Endothelial cell of umbilical vein (primary cell): ENCODE measurements at regions not wholly inside any gene's neighbourhood (a gene's known extent, or its start where the extent isn't known, plus 50 kb on each side); places are given as distances from the start of the nearest gene placed in this dataset.
"Not testable (repeated sequence)": the region's sequence is repeated elsewhere in the genome, so short reads cannot be mapped to it uniquely, and the experiment has no call there.

Source experiments
- BruUV-seq: library from RNA; stranded (reverse); fragments of 400-500 nt; replicated peaks from 2 replicates; lab custom pipeline; 2021; lab: Mats Ljungman, UMichigan
- CTCF ChIA-PET: fragments of 300-600, 350-600 bp; sonication (Branson Sonifier 250); formaldehyde crosslinking; loops from one replicate; lab custom pipeline; 2021; ENCODE audit warnings: antibody characterized with exemption, inconsistent platforms; lab: Charles Lee
- POLR2A ChIA-PET: fragments of 300-600, 350-600 bp; sonication (Branson Sonifier 250); formaldehyde crosslinking; loops from one replicate; lab custom pipeline; 2021; ENCODE audit warnings: antibody characterized with exemption, inconsistent platforms; lab: Charles Lee
- DNase-seq: peaks from one replicate; pipeline ENCODE4 v3.0.0-alpha.2; 2011; ENCODE audit warnings: low read depth, low spot score
- FAIRE-seq: peaks from 2 replicates; lab custom pipeline; 2011; peaks lifted over from hg19 to GRCh38; lab: Jason Lieb, UNC
- H2AFZ ChIP-seq: 2 replicates; pipeline ENCODE4 v1.6.0; 2012; ENCODE audit warnings: low read depth, low read length, control low read depth, inconsistent platforms
- H3K27ac ChIP-seq: 2 replicates; pipeline ENCODE4 v1.5.1; 2011; ENCODE audit warnings: low read depth, mild to moderate bottlenecking, control low read depth, low read length, moderate library complexity; ENCODE audit not compliant: insufficient read depth
- H3K27me3 ChIP-seq, 2 experiments: 2 replicates each; pipeline versions ENCODE4 v1.6.0 to v1.6.1; 2011; ENCODE audit warnings: low read length in 2 of 2, mixed read lengths in 1 of 2; ENCODE audit not compliant: control insufficient read depth in 2 of 2, insufficient read depth in 2 of 2
- H3K36me3 ChIP-seq, 2 experiments: 2 replicates in 1 of 2; 3 replicates in 1 of 2; pipeline ENCODE4 v1.5.1; 2011; ENCODE audit warnings: low read length in 2 of 2, mild to moderate bottlenecking in 1 of 2, moderate library complexity in 1 of 2; ENCODE audit not compliant: control insufficient read depth in 2 of 2, insufficient read depth in 2 of 2; ENCODE audit errors: extremely low read depth in 1 of 2
- H3K4me1 ChIP-seq: 3 replicates; pipeline ENCODE4 v1.5.1; 2011; ENCODE audit warnings: mild to moderate bottlenecking, low read length; ENCODE audit not compliant: control insufficient read depth, insufficient read depth; ENCODE audit errors: extremely low read depth
- H3K4me2 ChIP-seq: 2 replicates; pipeline ENCODE4 v1.6.1; 2011; ENCODE audit warnings: low read length, control low read depth, mixed read lengths; ENCODE audit not compliant: insufficient read depth
- H3K4me3 ChIP-seq, 3 experiments: fragments of 200-600 bp in 1 of 3; sonication (generic), shearing (Covaris generic) in 1 of 3; replicated peaks in 1 of 3; 2 replicates each; pipeline ENCODE4 v1.5.1; 2011 to 2016; ENCODE audit warnings: control low read depth in 3 of 3, low read length in 3 of 3, mild to moderate bottlenecking in 2 of 3, inconsistent platforms in 1 of 3, low read depth in 1 of 3, moderate library complexity in 1 of 3; ENCODE audit not compliant: insufficient read depth in 1 of 3
- H3K79me2 ChIP-seq: 2 replicates; pipeline ENCODE4 v1.6.0; 2012; ENCODE audit warnings: low read length, inconsistent platforms; ENCODE audit not compliant: control insufficient read depth, insufficient read depth
- H3K9ac ChIP-seq: replicated peaks from 2 replicates; pipeline ENCODE3; 2011; ENCODE audit warnings: low read length, control low read depth; ENCODE audit not compliant: insufficient read depth; ENCODE audit errors: extremely low read depth
- H3K9me1 ChIP-seq: replicated peaks from 3 replicates; pipeline ENCODE4 v1.6.0; 2011; ENCODE audit warnings: mild to moderate bottlenecking, low read length; ENCODE audit not compliant: control insufficient read depth, insufficient read depth; ENCODE audit errors: extremely low read depth
- H3K9me3 ChIP-seq: replicated peaks from 2 replicates; pipeline ENCODE4 v1.5.1; 2012; ENCODE audit warnings: low read length, inconsistent platforms; ENCODE audit not compliant: control insufficient read depth, insufficient read depth
- H4K20me1 ChIP-seq: replicated peaks from 2 replicates; pipeline ENCODE3; 2011; ENCODE audit warnings: mild to moderate bottlenecking, low read length; ENCODE audit not compliant: control insufficient read depth, insufficient read depth; ENCODE audit errors: extremely low read depth
- CTCF ChIP-seq, 2 donors: IDR thresholded peaks; 1 replicate in 1 of 2; 2 replicates in 1 of 2; pipeline ENCODE4 v1.5.1; 2011; ENCODE audit warnings: low read length in 2 of 2, mild to moderate bottlenecking in 2 of 2, moderate library complexity in 2 of 2, control low read depth in 1 of 2, inconsistent platforms in 1 of 2, low read depth in 1 of 2; ENCODE audit not compliant: insufficient read depth in 1 of 2; ENCODE audit errors: extremely low read depth in 1 of 2
- FOS ChIP-seq: IDR thresholded peaks from 2 replicates; pipeline ENCODE4 v1.6.1; 2011; ENCODE audit warnings: mild to moderate bottlenecking, low read length, moderate library complexity, borderline replicate concordance; ENCODE audit not compliant: insufficient read depth
- JUN ChIP-seq: IDR thresholded peaks from 2 replicates; pipeline ENCODE4 v1.6.1; 2011; ENCODE audit warnings: borderline replicate concordance, low read depth; ENCODE audit not compliant: insufficient read length, insufficient read depth
- MAX ChIP-seq: IDR thresholded peaks from 2 replicates; pipeline ENCODE4 v1.6.1; 2011; ENCODE audit not compliant: insufficient read depth, insufficient read length
- POLR2A ChIP-seq: IDR thresholded peaks from 2 replicates; pipeline ENCODE4 v1.6.1; 2012; ENCODE audit warnings: low read depth, mild to moderate bottlenecking, control low read depth, low read length
- dilution Hi-C: fragments of 300-500 bp; cut with MboI; formaldehyde crosslinking; loops from one replicate; pipeline ENCODE4 v1.15.0; 2019; ENCODE audit warnings: low sequenced_read_pairs; ENCODE audit not compliant: extremely low pct_ligation_motif_present
- intact Hi-C: fragments of 100-400 bp; cut with micrococcal nuclease; formaldehyde crosslinking; loops from one replicate; pipeline ENCODE4 v1.10.0; 2022

- H2AFZ ChIP-seq = no peak overlapping the region
- no peak for FAIRE-seq
- H3K9ac ChIP-seq = no peak overlapping the region
- H3K36me3 ChIP-seq = no peaks in the 10 kb centered on the region
- ChIA-PET POLR2A (no interaction called here), CTCF (interaction anchor here (0.8 kb wide), 1 partner anchor 11 kb away, joined by 3 read pairs; no protein-coding TSS in a partner anchor)
- no peaks in the 10 kb centered on the region for H3K79me2 ChIP-seq
- intact Hi-C loops (no loop called here), dilution Hi-C loops (no loop called here)
- H3K9me1 ChIP-seq = no peaks in the 10 kb centered on the region
- no peak for DNase-seq
- H3K4me2 ChIP-seq = no peak overlapping the region
- no peaks in the 10 kb centered on the region for H3K4me1 ChIP-seq
- no TSS peak for BruUV-seq
- no peak overlapping the region for H3K4me3 ChIP-seq
- H4K20me1 ChIP-seq = no peaks in the 10 kb centered on the region
- H3K27me3 ChIP-seq = no peaks in the 10 kb centered on the region
- H3K9me3 ChIP-seq = no peaks in the 10 kb centered on the region
- no peak overlapping the region for H3K27ac ChIP-seq
- TF ChIP-seq MAX (no peak), JUN (no peak), FOS (no peak), CTCF (IDR thresholded peaks at IDR 0.05; ENCODE audit: extremely low read depth in 1 of 2, insufficient read depth in 1 of 2, low read depth in 1 of 2, low read length in 2 of 2) (no peak), POLR2A (no peak)
These were observed 372.7 kb upstream of the BOD1L1 start for GRCh38 chr4:14000091-14000814.

- H3K9ac ChIP-seq, H3K36me3 ChIP-seq, H3K79me2 ChIP-seq, dilution Hi-C loops, H3K27me3 ChIP-seq, H3K4me1 ChIP-seq, DNase-seq, H3K9me1 ChIP-seq, intact Hi-C loops, H3K27ac ChIP-seq, H3K4me3 ChIP-seq, H2AFZ ChIP-seq, H4K20me1 ChIP-seq, POLR2A ChIA-PET, FAIRE-seq, H3K9me3 ChIP-seq, H3K4me2 ChIP-seq, BruUV-seq, CTCF ChIA-PET: not testable (repeated sequence)
These were observed 374.8 kb upstream of the BOD1L1 start for GRCh38 chr4:14002331-14002730.
